HG02973 (cell line): ENCODE measurements at regions not wholly inside any gene's neighbourhood (a gene's known extent, or its start where the extent isn't known, plus 50 kb on each side); places are given as distances from the start of the nearest gene placed in this dataset.

ENCODE experiments used
- ATAC-seq: cut with Tn5 transposase; IDR thresholded peaks from one replicate; pipeline ENCODE4 v1.9.1; 2021; ENCODE audit warnings: moderate library complexity; ENCODE audit not compliant: unreplicated experiment

GRCh38 chr4:134393592-134393991 is 192.0 kb upstream of the PABPC4L start:
- no peak for ATAC-seq

DNA sequence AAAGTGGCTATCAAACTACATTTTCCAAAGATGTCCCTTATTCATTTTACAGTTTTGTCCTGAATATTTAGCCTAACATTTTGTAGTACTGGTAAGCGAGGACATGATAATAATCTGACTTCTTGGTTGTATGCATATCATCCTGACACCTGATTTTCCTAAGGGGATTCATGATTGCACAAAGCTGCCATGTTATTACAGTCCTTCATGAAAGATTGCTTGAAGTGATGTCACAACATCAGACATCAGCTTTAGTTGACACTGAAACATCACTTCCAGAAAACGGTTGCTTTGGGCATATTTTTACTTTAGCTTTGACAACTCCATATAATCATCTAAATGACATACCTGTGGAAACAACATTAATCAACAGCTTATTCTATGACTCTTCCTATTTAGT is 188.7 kb upstream of the PABPC4L start:
- no peak for ATAC-seq

GRCh38 chr4:134388351-134388750 is 186.8 kb upstream of the PABPC4L start:
- no peak for ATAC-seq

- no peak for ATAC-seq
These were observed 181.1 kb upstream of the PABPC4L start for GRCh38 chr4:134382478-134383227.

- no peak for ATAC-seq
These were observed 174.2 kb upstream of the PABPC4L start for GRCh38 chr4:134375775-134376174.

- no peak for ATAC-seq
These were observed 164.3 kb upstream of the PABPC4L start for GRCh38 chr4:134365852-134366251.

GRCh38 chr4:134364928-134365327 is 163.3 kb upstream of the PABPC4L start:
- no peak for ATAC-seq

GRCh38 chr4:134345244-134345643 is 143.7 kb upstream of the PABPC4L start:
- ATAC-seq: no peak

GRCh38 chr4:134343656-134344055 is 142.1 kb upstream of the PABPC4L start:
- no peak for ATAC-seq

GRCh38 chr4:134343081-134343480 is 141.5 kb upstream of the PABPC4L start:
- no peak for ATAC-seq

GRCh38 chr4:134337574-134337973 is 136.0 kb upstream of the PABPC4L start:
- ATAC-seq: no peak

GRCh38 chr4:134328741-134329140 is 127.2 kb upstream of the PABPC4L start:
- ATAC-seq: no peak

DNA sequence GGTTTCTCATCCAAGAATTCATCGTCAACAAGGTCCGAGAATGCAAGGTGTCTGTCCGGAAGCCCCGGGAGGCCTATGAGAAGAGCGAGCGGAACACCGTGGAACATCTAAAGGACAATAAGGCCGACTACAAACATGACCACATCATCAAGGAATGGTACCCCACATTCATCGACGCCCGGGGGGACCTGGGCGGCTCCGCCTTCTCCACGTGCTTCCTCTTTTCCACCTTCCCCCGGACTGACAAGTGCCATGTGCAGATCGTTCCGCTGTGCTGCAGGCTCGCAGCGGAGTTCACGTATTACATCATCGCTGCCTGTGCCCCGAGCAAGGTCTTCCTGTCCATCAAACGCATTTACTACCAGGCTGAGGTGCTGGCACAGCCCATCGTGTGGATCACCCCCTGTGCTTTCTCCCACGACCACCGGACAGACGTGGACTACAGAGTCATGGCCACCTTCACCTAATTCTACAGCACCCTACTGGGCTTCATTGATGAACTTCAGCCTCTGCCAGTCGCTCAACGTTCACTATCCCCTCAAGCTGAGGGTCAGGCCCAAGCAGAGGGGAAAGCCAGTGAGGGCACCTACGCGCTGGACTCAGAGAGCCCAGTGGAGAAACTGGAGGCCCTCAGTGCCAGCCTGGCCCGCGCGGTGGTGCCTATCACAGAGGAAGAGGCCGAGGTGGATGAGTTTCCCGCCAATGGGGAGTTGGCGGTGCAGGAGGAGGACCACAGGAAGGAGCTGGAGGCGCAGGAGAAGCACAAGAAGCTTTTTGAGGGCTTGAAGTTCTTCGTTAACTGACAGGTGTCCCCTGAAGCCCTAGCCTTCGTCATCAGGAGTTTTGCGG is 125.9 kb upstream of the PABPC4L start:
- ATAC-seq: no peak

GRCh38 chr4:134326866-134327265 is 125.3 kb upstream of the PABPC4L start:
- ATAC-seq: no peak

DNA sequence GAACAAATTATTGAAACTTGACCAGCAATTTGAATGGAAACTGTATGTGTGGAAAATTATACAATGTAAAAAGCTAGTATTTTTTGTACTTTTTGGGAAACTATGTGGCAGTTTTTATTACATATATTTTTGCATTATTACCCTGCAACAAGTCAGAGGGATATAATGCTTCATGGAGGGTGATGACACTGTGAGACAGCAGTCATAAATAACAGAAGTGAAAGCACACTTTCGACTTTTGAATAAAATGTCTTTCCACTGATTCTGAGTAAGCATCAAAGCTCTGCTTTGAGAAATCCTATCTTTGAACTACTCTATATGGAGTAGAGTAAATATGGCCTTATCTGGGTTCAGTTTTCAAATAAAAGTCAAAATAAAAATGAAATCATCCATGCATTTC is 122.6 kb upstream of the PABPC4L start:
- ATAC-seq: no peak

DNA sequence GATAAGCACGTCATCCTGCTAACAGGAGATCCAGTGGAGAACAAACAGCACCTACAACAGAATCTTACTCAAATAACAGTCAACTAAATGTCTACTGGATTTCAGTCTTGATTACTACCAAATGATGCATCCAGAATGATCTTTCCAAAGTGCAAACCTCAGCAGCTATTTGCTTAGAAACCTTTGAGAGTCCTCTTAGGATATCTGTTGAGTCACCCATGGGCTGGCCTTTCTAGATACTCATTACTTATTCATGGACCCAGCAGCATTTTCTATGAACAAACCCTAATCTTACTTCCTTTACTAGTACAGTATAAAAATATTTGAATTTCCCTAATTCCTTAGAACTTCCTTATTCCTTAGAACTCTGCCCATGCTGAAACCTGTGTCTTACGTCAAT is 118.5 kb upstream of the PABPC4L start:
- no peak for ATAC-seq

DNA sequence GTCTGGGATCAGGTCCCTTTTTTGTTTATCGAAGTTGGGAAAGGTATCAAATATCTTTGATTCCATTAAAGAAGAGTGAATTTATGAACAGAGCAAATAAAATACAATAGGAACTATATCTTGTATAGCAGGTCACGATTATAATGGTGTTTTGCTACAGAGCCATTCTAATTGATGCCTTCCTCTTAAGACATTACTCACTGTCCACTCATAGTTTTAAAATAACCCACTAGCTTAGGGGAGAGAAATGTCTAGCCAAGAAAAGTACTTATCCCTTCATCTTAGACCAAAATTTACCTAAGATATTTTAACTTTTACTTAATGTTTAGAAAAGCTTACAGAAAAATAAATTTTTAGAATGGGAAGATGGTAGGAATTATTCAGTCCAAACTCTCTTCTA is 112.0 kb upstream of the PABPC4L start:
- no peak for ATAC-seq

- ATAC-seq: no peak
These were observed 108.1 kb upstream of the PABPC4L start for GRCh38 chr4:134309715-134310114.

DNA sequence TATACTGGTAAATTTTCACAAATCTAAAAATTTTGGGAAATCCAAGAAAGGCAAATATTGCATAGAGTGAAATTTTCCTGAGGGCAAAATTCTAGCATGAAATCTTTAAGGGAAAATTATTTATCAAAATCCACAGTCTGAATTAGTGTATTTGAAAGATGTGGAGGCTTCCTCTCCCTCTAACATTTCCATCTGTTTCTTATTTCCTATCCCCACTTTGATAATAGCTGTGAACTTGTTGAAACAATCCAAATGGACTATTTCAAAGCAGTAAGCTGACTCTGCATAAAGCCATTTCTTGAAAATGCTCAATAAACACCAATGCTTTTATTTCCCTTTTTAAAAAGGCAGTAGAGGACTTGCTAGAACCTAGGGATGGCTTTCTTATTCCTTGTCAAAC is 107.3 kb upstream of the PABPC4L start:
- ATAC-seq: no peak

DNA sequence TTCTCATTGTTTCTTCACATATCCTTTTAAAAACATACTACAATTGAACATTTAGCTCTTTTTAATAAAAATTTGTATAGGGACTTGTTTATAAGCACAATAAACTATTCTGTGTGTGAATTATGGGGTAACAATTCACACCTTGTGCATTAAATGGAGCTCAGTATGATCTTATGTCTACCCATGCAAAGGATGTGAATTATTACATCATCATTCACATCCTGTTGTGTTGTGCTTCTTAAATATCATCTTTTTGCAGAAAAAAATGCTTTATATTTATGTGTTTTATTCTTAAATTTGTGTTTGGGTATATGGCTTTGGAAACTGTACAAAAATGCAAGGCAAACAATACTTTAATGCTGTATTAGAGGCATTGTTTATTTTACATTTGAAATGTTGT is 96.7 kb upstream of the PABPC4L start:
- ATAC-seq: no peak

DNA sequence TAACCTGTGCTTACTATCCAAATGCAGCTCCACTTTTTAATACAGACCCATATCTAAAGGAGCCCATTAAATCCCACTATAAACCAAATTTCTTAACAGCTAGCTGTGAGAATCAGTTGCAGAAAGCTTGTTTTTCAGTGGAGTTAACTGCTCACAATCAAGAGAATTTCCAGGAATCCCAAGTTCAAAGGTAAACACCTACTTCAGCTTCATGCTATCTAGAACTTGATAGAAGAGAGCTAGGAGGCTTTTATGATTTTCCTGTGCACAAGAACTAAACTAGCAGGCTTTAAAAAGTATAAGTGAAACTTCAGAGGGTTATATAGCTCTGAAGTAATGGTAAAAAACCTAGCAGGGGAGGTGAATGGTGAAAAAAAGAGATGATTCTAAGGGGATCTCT is 96.2 kb upstream of the PABPC4L start:
- no peak for ATAC-seq

GRCh38 chr4:134282680-134283079 is 81.1 kb upstream of the PABPC4L start:
- no peak for ATAC-seq
